Kidney epithelial cell (primary cell): ENCODE measurements at regions not wholly inside any gene's neighbourhood (a gene's known extent, or its start where the extent isn't known, plus 50 kb on each side); places are given as distances from the start of the nearest gene placed in this dataset.
A peak's percentile ranks its signal among the peaks of the same experiment; 100 is the strongest.
"Not testable (repeated sequence)": the region's sequence is repeated elsewhere in the genome, so short reads cannot be mapped to it uniquely, and the experiment has no call there.

ENCODE experiments used
- DNase-seq: peaks from one replicate; pipeline ENCODE4 v3.0.0-alpha.2; 2010; ENCODE audit warnings: low read depth
- H3K27me3 ChIP-seq: 2 replicates; pipeline ENCODE4 v1.6.0; 2011; ENCODE audit warnings: low read length; ENCODE audit not compliant: control insufficient read depth, insufficient read depth
- H3K36me3 ChIP-seq: 2 replicates; pipeline ENCODE4 v1.5.1; 2011; ENCODE audit warnings: low read length; ENCODE audit not compliant: control insufficient read depth, insufficient read depth
- H3K4me3 ChIP-seq: 2 replicates; pipeline ENCODE4 v1.5.1; 2011; ENCODE audit warnings: low read depth, mild to moderate bottlenecking, control low read depth, low read length
- CTCF ChIP-seq: IDR thresholded peaks from 2 replicates; pipeline ENCODE4 v1.5.1; 2011; ENCODE audit warnings: mild to moderate bottlenecking, moderate library complexity, low read length, control low read depth, inconsistent platforms; ENCODE audit not compliant: insufficient read depth, poor library complexity, severe bottlenecking

GRCh38 chr1:221283532-221283931, 404.3 kb downstream of the HLX start:
- no peaks in the 10 kb centered on the region for H3K27me3 ChIP-seq
- no peak for DNase-seq
- no peaks in the 10 kb centered on the region for H3K36me3 ChIP-seq
- H3K4me3 ChIP-seq: no peak overlapping the region
- no peak for TF ChIP-seq CTCF

DNA sequence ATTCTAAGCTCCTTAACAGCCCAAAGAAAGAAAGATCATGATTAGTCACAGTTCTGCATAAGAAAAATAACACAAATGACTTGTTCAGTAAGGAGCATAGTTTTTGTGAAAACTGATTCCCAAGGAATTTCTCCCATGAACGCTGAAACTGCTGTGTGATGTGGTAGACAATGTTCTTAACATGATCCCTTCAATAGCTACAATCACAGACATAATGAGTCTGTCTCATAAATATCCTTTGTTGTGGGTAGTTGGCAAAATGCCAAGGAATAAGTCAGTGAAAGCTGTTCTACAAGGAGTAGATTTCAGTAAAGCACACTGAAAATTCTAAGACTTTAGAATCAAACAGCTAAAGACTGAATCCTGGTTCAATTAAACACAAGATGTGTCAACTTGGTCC, 404.8 kb downstream of the HLX start:
- peak; percentile 60 for DNase-seq
- no peak overlapping the region for H3K4me3 ChIP-seq
- H3K36me3 ChIP-seq: no peaks in the 10 kb centered on the region
- no peaks in the 10 kb centered on the region for H3K27me3 ChIP-seq
- no peak for TF ChIP-seq CTCF

GRCh38 chr1:221284991-221285390, 405.7 kb downstream of the HLX start:
- not testable (repeated sequence) for DNase-seq, H3K27me3 ChIP-seq, H3K4me3 ChIP-seq, H3K36me3 ChIP-seq

- not testable (repeated sequence) for H3K4me3 ChIP-seq, DNase-seq, H3K27me3 ChIP-seq, H3K36me3 ChIP-seq
Observed at GRCh38 chr1:221285458-221286210, 406.4 kb downstream of the HLX start.

- no peak for DNase-seq
- H3K27me3 ChIP-seq: no peaks in the 10 kb centered on the region
- no peaks in the 10 kb centered on the region for H3K36me3 ChIP-seq
- no peak for TF ChIP-seq CTCF
- H3K4me3 ChIP-seq: no peak overlapping the region
Observed at GRCh38 chr1:221286399-221286798, 407.2 kb downstream of the HLX start.

DNA sequence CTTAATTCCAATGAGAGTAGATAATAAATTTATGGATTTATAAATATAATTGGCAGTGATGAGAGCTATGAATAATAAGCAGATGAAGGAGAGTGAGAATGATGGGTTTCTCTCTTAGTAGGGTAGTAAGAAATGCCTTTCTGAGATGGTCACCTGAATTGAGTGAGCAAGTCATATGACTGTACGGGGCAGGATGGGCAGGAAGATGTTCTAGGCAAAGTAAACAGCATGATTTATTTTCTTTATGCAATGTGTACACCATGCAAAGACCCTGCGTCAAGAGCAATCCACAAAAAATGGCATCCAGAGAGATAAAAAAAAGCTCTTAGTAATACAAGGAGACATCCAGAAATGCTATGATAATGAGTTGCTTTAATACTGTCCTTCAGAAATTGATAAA, 409.9 kb downstream of the HLX start:
- TF ChIP-seq CTCF: no peak
- no peaks in the 10 kb centered on the region for H3K27me3 ChIP-seq

DNA sequence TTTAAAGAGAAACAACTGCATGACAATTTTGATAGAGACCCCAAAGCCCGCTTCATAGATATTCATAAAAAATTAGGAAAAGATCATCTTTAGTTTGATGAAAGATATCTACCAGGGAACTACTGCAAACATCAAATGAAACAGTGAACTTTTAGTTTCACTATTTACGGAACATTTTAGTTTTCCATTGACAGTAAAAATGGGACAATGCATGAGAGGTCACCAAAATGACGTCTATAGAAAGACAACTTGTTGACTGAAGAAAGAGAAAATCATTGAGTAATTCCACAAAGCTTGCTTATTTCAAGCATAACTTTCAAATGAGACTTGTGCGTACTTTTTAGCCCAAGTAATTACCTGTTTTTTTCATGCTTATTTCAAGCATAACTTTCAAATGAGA, 411.4 kb downstream of the HLX start:
- TF ChIP-seq CTCF: no peak
- Histone ChIP-seq H3K27me3 (no peaks in the 10 kb centered on the region), H3K36me3 (no peaks in the 10 kb centered on the region), H3K4me3 (no peak overlapping the region)
- no peak for DNase-seq

More for the DNA sequence above, 409.9 kb downstream of the HLX start:
- no peak overlapping the region for H3K4me3 ChIP-seq
- no peaks in the 10 kb centered on the region for H3K36me3 ChIP-seq
- no peak for DNase-seq
